ENCODE measurements at regions not wholly inside any gene's neighbourhood (a gene's known extent, or its start where the extent isn't known, plus 50 kb on each side); places are given as distances from the start of the nearest gene placed in this dataset.

GRCh38 chr10:4347397-4347796 is 478.6 kb upstream of the AKR1E2 start:
- no peak for ATAC-seq (ENCODE audit: insufficient number of reproducible peaks, low FRiP score, low read depth)
- no peak overlapping the region for H3K4me3 ChIP-seq
- no peaks in the 10 kb centered on the region for H3K9me3 ChIP-seq
- peak overlapping the region; percentile 3 to 35 for H3K27ac ChIP-seq
- H3K4me1 ChIP-seq (ENCODE audit: control insufficient read depth in 1 of 2, low read depth in 2 of 2), result peaks cover 30 to 45% of the 10 kb centered on the region in 2 donors
- H3K36me3 ChIP-seq, result no peaks in the 10 kb centered on the region
- no peak for DNase-seq (ENCODE audit: low spot score)
- TF ChIP-seq CTCF (IDR thresholded peaks at IDR 0.05), result no peak
- H3K27me3 ChIP-seq (replicated peaks; ENCODE audit: insufficient read depth), result no peaks in the 10 kb centered on the region

GRCh38 chr10:4345877-4346646 is 479.9 kb upstream of the AKR1E2 start:
- no peak overlapping the region for H3K4me3 ChIP-seq
- peak overlapping the region; percentile 83 to 92 for H3K27ac ChIP-seq
- DNase-seq (ENCODE audit: low spot score), result no peak
- no peak for ATAC-seq (ENCODE audit: insufficient number of reproducible peaks, low FRiP score, low read depth)
- peaks cover 26 to 43% of the 10 kb centered on the region in 2 donors for H3K4me1 ChIP-seq (ENCODE audit: control insufficient read depth in 1 of 2, low read depth in 2 of 2)
- H3K36me3 ChIP-seq, result no peaks in the 10 kb centered on the region
- H3K9me3 ChIP-seq, result no peaks in the 10 kb centered on the region
- no peaks in the 10 kb centered on the region for H3K27me3 ChIP-seq (replicated peaks; ENCODE audit: insufficient read depth)
- TF ChIP-seq CTCF (IDR thresholded peaks at IDR 0.05), result no peak

GRCh38 chr10:4344492-4344994 is 481.5 kb upstream of the AKR1E2 start:
- peak overlapping the region; percentile 85 to 92 for H3K27ac ChIP-seq
- TF ChIP-seq CTCF (IDR thresholded peaks at IDR 0.05), result peak; percentile 40
- no peaks in the 10 kb centered on the region for H3K9me3 ChIP-seq
- H3K4me3 ChIP-seq, result peak overlapping the region; percentile 43
- no peaks in the 10 kb centered on the region for H3K36me3 ChIP-seq
- DNase-seq (ENCODE audit: low spot score), result peak; percentile 64
- ATAC-seq (ENCODE audit: insufficient number of reproducible peaks, low FRiP score, low read depth), result peak; percentile 94
- H3K27me3 ChIP-seq (replicated peaks; ENCODE audit: insufficient read depth), result no peaks in the 10 kb centered on the region
- H3K4me1 ChIP-seq (ENCODE audit: control insufficient read depth in 1 of 2, low read depth in 2 of 2), result peaks cover 24 to 51% of the 10 kb centered on the region in 2 donors

- Histone ChIP-seq H3K27me3 (replicated peaks; ENCODE audit: insufficient read depth) (no peaks in the 10 kb centered on the region), H3K4me3 (peak overlapping the region; percentile 32), H3K27ac (peak overlapping the region; percentile 85 to 92), H3K9me3 (no peaks in the 10 kb centered on the region), H3K36me3 (no peaks in the 10 kb centered on the region), H3K4me1 (ENCODE audit: control insufficient read depth in 1 of 2, low read depth in 2 of 2) (peaks cover 23 to 45% of the 10 kb centered on the region in 2 donors)
- DNase-seq (ENCODE audit: low spot score) (no peak), ATAC-seq (ENCODE audit: insufficient number of reproducible peaks, low FRiP score, low read depth) (no peak)
- TF ChIP-seq CTCF (IDR thresholded peaks at IDR 0.05), result no peak
Measured at GRCh38 chr10:4343873-4344272, 482.1 kb upstream of the AKR1E2 start.

GRCh38 chr10:4343091-4343490 is 482.9 kb upstream of the AKR1E2 start:
- Histone ChIP-seq H3K4me1 (ENCODE audit: control insufficient read depth in 1 of 2, low read depth in 2 of 2) (peaks cover 23 to 45% of the 10 kb centered on the region in 2 donors), H3K27me3 (replicated peaks; ENCODE audit: insufficient read depth) (no peaks in the 10 kb centered on the region), H3K4me3 (no peak overlapping the region), H3K9me3 (no peaks in the 10 kb centered on the region), H3K27ac (no peak overlapping the region), H3K36me3 (no peaks in the 10 kb centered on the region)
- no peak for TF ChIP-seq CTCF (IDR thresholded peaks at IDR 0.05)
- ATAC-seq (ENCODE audit: insufficient number of reproducible peaks, low FRiP score, low read depth) (no peak), DNase-seq (ENCODE audit: low spot score) (no peak)
